Tibial nerve (tissue), 4 donors: ENCODE measurements at regions not wholly inside any gene's neighbourhood (a gene's known extent, or its start where the extent isn't known, plus 50 kb on each side); places are given as distances from the start of the nearest gene placed in this dataset.

Experiments
- DNase-seq, 2 donors: peaks; one replicate each; pipeline ENCODE4 v3.0.0-alpha.2; 2019; ENCODE audit warnings: low spot score in 2 of 2
- H3K27ac ChIP-seq, 4 donors: fragments of 200-600 bp; sonication (generic) in 3 of 4; one replicate each; pipeline ENCODE4 v1.5.1; 2017 to 2019; ENCODE audit warnings: mild to moderate bottlenecking in 1 of 4
- H3K27me3 ChIP-seq, 2 donors: fragments of 200-600 bp; sonication (generic) in 1 of 2; one replicate each; pipeline versions ENCODE4 v1.5.1 to v1.6.0; 2017 to 2019
- H3K36me3 ChIP-seq, 3 donors: fragments of 200-600 bp; sonication (generic); one replicate each; pipeline ENCODE4 v1.5.1; 2018 to 2019
- H3K4me1 ChIP-seq, 4 donors: fragments of 200-600 bp; sonication (generic) in 3 of 4; one replicate each; pipeline ENCODE4 v1.5.1; 2017 to 2019
- H3K4me3 ChIP-seq, 4 donors: fragments of 200-600 bp; sonication (generic) in 3 of 4; one replicate each; pipeline ENCODE4 v1.5.1; 2017 to 2019; ENCODE audit warnings: mild to moderate bottlenecking in 1 of 4, moderate library complexity in 1 of 4
- H3K9me3 ChIP-seq, 4 donors: fragments of 200-600 bp; sonication (generic) in 3 of 4; one replicate each; pipeline ENCODE4 v1.5.1; 2017 to 2019
- EP300 ChIP-seq, 2 donors: sonication (generic); formaldehyde crosslinking; IDR thresholded peaks; one replicate each; pipeline ENCODE4 v1.6.1; 2017; ENCODE audit warnings: antibody characterized with exemption in 2 of 2, mild to moderate bottlenecking in 1 of 2
- POLR2A ChIP-seq, 2 donors: fragments of 450-650 bp; IDR thresholded peaks; one replicate each; pipeline ENCODE4 v1.6.1; 2017; ENCODE audit warnings: antibody characterized with exemption in 2 of 2, mild to moderate bottlenecking in 2 of 2, moderate library complexity in 2 of 2
- WGBS, 2 donors: methylation state at CpG; one replicate each; pipeline ENCODE4 v1.1.5; 2018; 5-methylcytosine and 5-hydroxymethylcytosine counted together
- TF ChIP-seq, protein P1 (sequence below), 5 experiments: fragments of 200-600 bp in 3 of 5; fragments of 450-650 bp in 2 of 5; sonication (generic) in 3 of 5; IDR thresholded peaks; one replicate each; pipeline ENCODE4 v1.5.1; 2016 to 2019; ENCODE audit warnings: antibody characterized with exemption in 5 of 5, mild to moderate bottlenecking in 3 of 5, moderate library complexity in 2 of 5

DNA sequence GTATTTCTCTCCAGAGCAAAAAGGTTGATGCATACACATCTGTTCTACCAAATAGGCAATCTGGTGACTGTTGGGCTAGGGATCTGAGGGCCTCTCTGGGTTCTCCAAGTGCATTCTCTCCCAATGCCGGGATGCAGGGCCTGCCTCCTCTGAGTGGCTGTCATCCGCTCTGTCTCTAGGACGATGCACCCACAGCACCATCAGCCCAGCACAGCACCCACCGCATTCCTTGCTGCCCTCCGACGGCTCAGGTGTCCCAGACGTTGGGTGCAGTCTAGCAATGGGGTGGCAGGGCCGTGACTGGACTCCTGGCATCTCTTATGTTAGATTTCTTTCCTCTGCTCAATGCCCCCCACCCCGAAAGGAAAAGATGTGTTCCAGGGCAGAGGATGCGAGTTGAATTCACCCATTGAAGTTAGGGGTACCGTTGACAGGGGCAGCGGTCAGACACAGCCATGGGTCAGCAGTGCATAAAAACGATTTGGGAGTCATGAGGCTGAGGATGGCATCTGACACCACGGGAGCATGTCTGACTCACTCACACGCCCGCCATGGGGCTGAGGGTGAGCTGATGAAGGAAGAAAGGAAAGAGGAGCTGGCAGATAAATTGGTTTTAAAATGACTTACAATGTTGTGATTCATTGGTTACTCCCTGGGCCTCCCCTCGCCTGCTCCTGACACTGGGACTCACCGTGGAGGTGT, 93.2 kb upstream of the C14orf180 start:
- DNase-seq, result no peak
- no peaks in the 10 kb centered on the region for H3K27me3 ChIP-seq
- H3K36me3 ChIP-seq, result no peaks in the 10 kb centered on the region
- 76 to 77% methylated on average over 18 of the region's 18 CpGs for WGBS, 2 donors
- H3K4me3 ChIP-seq, result no peak overlapping the region
- H3K27ac ChIP-seq, result no peak overlapping the region
- H3K9me3 ChIP-seq, result peaks cover 0 to 27% (median 2%) of the 10 kb centered on the region in 4 donors
- TF ChIP-seq, protein P1, sequence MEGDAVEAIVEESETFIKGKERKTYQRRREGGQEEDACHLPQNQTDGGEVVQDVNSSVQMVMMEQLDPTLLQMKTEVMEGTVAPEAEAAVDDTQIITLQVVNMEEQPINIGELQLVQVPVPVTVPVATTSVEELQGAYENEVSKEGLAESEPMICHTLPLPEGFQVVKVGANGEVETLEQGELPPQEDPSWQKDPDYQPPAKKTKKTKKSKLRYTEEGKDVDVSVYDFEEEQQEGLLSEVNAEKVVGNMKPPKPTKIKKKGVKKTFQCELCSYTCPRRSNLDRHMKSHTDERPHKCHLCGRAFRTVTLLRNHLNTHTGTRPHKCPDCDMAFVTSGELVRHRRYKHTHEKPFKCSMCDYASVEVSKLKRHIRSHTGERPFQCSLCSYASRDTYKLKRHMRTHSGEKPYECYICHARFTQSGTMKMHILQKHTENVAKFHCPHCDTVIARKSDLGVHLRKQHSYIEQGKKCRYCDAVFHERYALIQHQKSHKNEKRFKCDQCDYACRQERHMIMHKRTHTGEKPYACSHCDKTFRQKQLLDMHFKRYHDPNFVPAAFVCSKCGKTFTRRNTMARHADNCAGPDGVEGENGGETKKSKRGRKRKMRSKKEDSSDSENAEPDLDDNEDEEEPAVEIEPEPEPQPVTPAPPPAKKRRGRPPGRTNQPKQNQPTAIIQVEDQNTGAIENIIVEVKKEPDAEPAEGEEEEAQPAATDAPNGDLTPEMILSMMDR (IDR thresholded peaks at IDR 0.05), result no peak
- TF ChIP-seq EP300 (IDR thresholded peaks at IDR 0.05), result no peak
- no peak for TF ChIP-seq POLR2A (IDR thresholded peaks at IDR 0.05)
- H3K4me1 ChIP-seq, result no peaks in the 10 kb centered on the region

DNA sequence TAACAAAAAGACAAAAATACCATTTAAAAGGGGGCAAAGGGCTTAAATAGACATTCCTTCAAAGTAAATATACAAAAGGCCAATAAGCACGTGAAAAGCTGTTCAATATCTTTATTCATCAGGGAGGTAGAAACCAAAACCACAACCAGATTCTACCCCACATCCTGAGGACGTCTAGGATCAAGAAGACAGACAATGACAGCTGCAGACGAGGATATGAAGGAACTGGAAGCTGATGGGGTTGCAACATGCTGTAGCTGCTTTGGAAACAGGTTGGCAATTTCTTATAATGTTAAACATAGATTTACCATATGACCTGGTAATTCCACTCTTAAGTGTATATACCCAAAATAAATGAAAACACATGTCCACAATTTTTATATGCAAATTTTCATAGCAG, 85.1 kb upstream of the C14orf180 start:
- TF ChIP-seq POLR2A (IDR thresholded peaks at IDR 0.05), result no peak
- TF ChIP-seq EP300 (IDR thresholded peaks at IDR 0.05), result no peak
- TF ChIP-seq, protein P1 (IDR thresholded peaks at IDR 0.05), result no peak
- H3K36me3 ChIP-seq, result no peaks in the 10 kb centered on the region
- no peak overlapping the region for H3K27ac ChIP-seq
- H3K9me3 ChIP-seq, result peaks cover 0 to 18% (median 0%) of the 10 kb centered on the region in 4 donors
- WGBS, 2 donors, result 48 to 52% methylated on average over 3 of the region's 3 CpGs
- no peaks in the 10 kb centered on the region for H3K27me3 ChIP-seq
- no peaks in the 10 kb centered on the region for H3K4me1 ChIP-seq
- no peak for DNase-seq
- no peak overlapping the region for H3K4me3 ChIP-seq

DNA sequence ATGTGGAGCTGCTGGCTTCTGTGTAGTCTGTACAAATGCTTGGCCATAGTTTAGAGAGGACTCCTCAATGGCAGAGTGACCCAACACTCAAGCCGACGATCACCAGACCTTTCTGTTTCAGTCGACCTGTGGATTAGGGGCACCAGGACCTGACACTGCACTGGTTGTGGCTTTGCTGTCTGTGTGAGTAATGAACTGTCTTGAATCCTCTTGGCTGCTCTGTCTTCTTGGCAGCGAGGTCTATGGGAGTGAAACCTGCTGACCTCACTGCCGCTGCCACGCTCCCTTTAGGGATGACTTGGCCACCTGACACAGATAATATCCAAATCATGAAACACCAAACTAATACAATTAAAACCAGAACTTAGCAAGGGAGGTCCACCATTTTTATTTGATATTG, 83.5 kb upstream of the C14orf180 start:
- Histone ChIP-seq H3K4me1 (no peaks in the 10 kb centered on the region), H3K36me3 (no peaks in the 10 kb centered on the region), H3K27ac (no peak overlapping the region), H3K27me3 (no peaks in the 10 kb centered on the region), H3K9me3 (peaks cover 0 to 20% (median 0%) of the 10 kb centered on the region in 4 donors), H3K4me3 (no peak overlapping the region)
- no peak for DNase-seq
- TF ChIP-seq POLR2A (IDR thresholded peaks at IDR 0.05) (no peak), EP300 (IDR thresholded peaks at IDR 0.05) (no peak)
- TF ChIP-seq, protein P1 (IDR thresholded peaks at IDR 0.05), result no peak
- 61 to 76% methylated on average over 6 of the region's 6 CpGs for WGBS, 2 donors

DNA sequence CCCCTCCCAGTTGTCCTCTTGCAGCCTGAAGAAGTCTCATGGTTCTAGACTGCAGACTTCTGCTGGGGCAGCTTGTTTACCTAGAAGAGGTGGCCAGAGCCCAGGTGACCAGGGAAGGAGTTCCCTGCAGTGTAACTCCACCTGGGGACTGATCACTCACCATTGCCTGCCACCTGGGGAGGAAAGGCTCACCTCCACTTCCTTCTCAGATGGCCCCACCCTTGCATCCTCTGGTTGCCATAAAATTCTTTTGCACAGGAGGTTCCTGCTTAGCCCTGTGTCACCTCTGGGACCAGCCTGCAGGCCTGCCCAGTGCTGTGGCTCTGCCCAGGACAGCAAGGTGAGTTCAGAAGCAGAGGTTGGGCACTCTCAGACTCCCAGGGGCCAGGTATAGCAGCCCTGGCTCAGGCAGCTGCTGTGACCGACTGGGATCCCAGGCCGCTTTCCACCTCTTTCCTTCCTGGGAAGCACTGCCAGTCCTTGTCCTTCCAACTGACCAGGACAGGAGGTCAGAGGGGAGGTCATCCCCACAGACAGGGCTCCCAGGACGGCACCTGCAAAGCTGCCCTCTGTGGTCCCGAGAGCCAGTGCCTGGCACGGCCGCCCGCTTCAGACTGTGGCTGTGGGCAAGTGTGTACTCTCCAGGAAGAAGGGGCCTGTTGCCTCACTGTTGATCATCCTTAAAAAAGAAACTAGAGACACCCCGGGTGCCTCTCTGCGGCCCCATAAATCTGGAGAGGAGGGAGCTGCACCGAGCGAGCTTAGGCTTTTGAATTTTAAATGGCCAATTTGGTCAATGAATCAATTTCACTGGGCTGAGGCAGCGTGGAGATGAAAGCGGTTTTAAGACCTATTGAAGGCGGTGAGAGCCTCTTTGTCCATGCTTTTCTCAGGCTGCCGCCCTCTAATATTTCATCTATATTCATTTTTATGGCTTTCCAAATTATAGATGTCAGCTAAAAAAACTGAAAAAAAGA, 79.5 kb upstream of the C14orf180 start:
- no peak for DNase-seq
- WGBS, 2 donors, result 42 to 58% methylated on average over 10 to 15 of the region's 15 CpGs

More for the DNA sequence above, 79.5 kb upstream of the C14orf180 start:
- Histone ChIP-seq H3K4me3 (no peak overlapping the region), H3K27ac (no peak overlapping the region), H3K27me3 (no peaks in the 10 kb centered on the region), H3K36me3 (no peaks in the 10 kb centered on the region), H3K4me1 (no peaks in the 10 kb centered on the region), H3K9me3 (peaks cover 0 to 45% (median 4%) of the 10 kb centered on the region in 4 donors)
- TF ChIP-seq EP300 (IDR thresholded peaks at IDR 0.05) (no peak), POLR2A (IDR thresholded peaks at IDR 0.05) (no peak)
- TF ChIP-seq, protein P1 (IDR thresholded peaks at IDR 0.05), result no peak
